GM23338 (cell line): ENCODE measurements at regions not wholly inside any gene's neighbourhood (a gene's known extent, or its start where the extent isn't known, plus 50 kb on each side); places are given as distances from the start of the nearest gene placed in this dataset.

ENCODE experiments used
- CREB1 ChIP-seq: fragments of 250-450 bp; sonication (Bioruptor Pico); IDR thresholded peaks from 2 replicates; pipeline ENCODE4 v1.5.0; 2020; ENCODE audit warnings: low read depth, mild to moderate bottlenecking, moderate library complexity
- EZH2 ChIP-seq: fragments of 200-600 bp; sonication (generic); IDR thresholded peaks from one replicate; pipeline ENCODE4 v1.8.0; 2017; ENCODE audit warnings: antibody characterized with exemption, mild to moderate bottlenecking, low read depth; ENCODE audit not compliant: unreplicated experiment
- EZH2phosphoT487 ChIP-seq: fragments of 200-600 bp; sonication (generic); IDR thresholded peaks from one replicate; pipeline ENCODE4 v1.8.1; 2018; ENCODE audit warnings: antibody characterized with exemption; ENCODE audit not compliant: unreplicated experiment
- JUNB ChIP-seq: IDR thresholded peaks from one replicate; pipeline ENCODE4 v1.6.1; 2016; ENCODE audit warnings: antibody characterized with exemption; ENCODE audit not compliant: unreplicated experiment
- NANOG ChIP-seq: IDR thresholded peaks from 2 replicates; pipeline ENCODE4 v1.6.1; 2016; ENCODE audit warnings: antibody characterized with exemption, borderline replicate concordance
- POLR2AphosphoS5 ChIP-seq: IDR thresholded peaks from 2 replicates; pipeline ENCODE4 v1.6.1; 2016; ENCODE audit warnings: antibody characterized with exemption, low read depth
- STAT1 ChIP-seq: IDR thresholded peaks from one replicate; pipeline ENCODE4 v1.6.1; 2016; ENCODE audit warnings: antibody characterized with exemption; ENCODE audit not compliant: unreplicated experiment
- ZNF114 ChIP-seq: fragments of 250-450 bp; sonication (Bioruptor Pico); IDR thresholded peaks from 2 replicates; pipeline ENCODE4 v1.5.0; 2020; ENCODE audit warnings: mild to moderate bottlenecking, moderate library complexity
- ZNF331 ChIP-seq: fragments of 250-450 bp; sonication (Bioruptor Pico); IDR thresholded peaks from 2 replicates; pipeline ENCODE4 v1.5.0; 2020; ENCODE audit warnings: low read depth, mild to moderate bottlenecking, moderate library complexity
- TF ChIP-seq, protein P1 (sequence below): fragments of 250-450 bp; sonication (Bioruptor Pico); IDR thresholded peaks from 2 replicates; pipeline ENCODE4 v1.5.0; 2020; ENCODE audit warnings: mild to moderate bottlenecking, moderate library complexity
- TF ChIP-seq, protein P2 (sequence below): IDR thresholded peaks from one replicate; pipeline ENCODE4 v1.6.1; 2018; ENCODE audit warnings: antibody characterized with exemption; ENCODE audit not compliant: unreplicated experiment
- TF ChIP-seq, protein P3 (sequence below), 2 experiments: fragments of 200-600 bp in 1 of 2; sonication (generic) in 1 of 2; conservative IDR thresholded peaks; 2 replicates each; pipeline versions ENCODE4 v1.5.1 to v1.6.1; 2016 to 2017; ENCODE audit warnings: antibody characterized with exemption in 2 of 2, low read depth in 2 of 2, mild to moderate bottlenecking in 2 of 2, moderate library complexity in 1 of 2

DNA sequence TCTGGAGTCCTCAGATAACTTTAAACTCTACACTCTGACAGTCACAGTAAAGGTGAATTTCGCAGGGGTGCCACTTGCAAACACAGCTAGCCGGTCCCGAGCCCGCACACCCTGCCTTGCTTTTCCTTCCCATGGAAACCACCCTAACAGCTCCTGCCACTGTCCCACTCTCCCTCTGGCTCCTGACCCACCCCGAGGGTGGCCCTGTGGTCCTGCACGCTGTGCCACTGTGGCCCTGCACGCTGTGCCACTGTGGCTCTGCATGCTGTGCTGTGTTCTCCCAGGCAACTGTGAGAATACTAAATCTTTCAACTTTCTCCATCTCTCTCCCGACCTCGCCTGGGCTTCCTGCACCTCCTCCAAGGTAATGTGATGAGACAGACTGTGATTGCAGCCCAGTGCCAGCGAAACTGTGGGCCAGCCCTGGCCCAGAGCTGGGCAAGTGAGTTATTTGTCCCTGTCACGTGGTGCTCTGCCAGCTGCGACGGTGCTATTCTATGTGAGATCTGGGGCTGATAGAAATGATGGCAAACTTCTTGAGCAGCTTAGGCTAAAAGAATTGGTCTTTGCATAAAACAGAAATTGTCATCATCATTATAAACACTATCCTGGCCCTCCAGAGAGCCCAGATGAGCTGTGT lies 63.4 kb upstream of the TARBP1 start (continued):
- TF ChIP-seq, protein P1, sequence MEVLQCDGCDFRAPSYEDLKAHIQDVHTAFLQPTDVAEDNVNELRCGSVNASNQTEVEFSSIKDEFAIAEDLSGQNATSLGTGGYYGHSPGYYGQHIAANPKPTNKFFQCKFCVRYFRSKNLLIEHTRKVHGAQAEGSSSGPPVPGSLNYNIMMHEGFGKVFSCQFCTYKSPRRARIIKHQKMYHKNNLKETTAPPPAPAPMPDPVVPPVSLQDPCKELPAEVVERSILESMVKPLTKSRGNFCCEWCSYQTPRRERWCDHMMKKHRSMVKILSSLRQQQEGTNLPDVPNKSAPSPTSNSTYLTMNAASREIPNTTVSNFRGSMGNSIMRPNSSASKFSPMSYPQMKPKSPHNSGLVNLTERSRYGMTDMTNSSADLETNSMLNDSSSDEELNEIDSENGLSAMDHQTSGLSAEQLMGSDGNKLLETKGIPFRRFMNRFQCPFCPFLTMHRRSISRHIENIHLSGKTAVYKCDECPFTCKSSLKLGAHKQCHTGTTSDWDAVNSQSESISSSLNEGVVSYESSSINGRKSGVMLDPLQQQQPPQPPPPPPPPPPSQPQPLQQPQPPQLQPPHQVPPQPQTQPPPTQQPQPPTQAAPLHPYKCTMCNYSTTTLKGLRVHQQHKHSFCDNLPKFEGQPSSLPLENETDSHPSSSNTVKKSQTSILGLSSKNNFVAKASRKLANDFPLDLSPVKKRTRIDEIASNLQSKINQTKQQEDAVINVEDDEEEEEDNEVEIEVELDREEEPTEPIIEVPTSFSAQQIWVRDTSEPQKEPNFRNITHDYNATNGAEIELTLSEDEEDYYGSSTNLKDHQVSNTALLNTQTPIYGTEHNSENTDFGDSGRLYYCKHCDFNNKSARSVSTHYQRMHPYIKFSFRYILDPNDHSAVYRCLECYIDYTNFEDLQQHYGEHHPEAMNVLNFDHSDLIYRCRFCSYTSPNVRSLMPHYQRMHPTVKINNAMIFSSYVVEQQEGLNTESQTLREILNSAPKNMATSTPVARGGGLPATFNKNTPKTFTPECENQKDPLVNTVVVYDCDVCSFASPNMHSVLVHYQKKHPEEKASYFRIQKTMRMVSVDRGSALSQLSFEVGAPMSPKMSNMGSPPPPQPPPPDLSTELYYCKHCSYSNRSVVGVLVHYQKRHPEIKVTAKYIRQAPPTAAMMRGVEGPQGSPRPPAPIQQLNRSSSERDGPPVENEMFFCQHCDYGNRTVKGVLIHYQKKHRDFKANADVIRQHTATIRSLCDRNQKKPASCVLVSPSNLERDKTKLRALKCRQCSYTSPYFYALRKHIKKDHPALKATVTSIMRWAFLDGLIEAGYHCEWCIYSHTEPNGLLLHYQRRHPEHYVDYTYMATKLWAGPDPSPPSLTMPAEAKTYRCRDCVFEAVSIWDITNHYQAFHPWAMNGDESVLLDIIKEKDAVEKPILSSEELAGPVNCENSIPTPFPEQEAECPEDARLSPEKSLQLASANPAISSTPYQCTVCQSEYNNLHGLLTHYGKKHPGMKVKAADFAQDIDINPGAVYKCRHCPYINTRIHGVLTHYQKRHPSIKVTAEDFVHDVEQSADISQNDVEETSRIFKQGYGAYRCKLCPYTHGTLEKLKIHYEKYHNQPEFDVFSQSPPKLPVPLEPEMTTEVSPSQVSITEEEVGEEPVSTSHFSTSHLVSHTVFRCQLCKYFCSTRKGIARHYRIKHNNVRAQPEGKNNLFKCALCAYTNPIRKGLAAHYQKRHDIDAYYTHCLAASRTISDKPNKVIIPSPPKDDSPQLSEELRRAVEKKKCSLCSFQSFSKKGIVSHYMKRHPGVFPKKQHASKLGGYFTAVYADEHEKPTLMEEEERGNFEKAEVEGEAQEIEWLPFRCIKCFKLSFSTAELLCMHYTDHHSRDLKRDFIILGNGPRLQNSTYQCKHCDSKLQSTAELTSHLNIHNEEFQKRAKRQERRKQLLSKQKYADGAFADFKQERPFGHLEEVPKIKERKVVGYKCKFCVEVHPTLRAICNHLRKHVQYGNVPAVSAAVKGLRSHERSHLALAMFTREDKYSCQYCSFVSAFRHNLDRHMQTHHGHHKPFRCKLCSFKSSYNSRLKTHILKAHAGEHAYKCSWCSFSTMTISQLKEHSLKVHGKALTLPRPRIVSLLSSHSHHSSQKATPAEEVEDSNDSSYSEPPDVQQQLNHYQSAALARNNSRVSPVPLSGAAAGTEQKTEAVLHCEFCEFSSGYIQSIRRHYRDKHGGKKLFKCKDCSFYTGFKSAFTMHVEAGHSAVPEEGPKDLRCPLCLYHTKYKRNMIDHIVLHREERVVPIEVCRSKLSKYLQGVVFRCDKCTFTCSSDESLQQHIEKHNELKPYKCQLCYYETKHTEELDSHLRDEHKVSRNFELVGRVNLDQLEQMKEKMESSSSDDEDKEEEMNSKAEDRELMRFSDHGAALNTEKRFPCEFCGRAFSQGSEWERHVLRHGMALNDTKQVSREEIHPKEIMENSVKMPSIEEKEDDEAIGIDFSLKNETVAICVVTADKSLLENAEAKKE (CRISPR knock-in tag) = no peak
- no peak for TF ChIP-seq NANOG
- no peak for TF ChIP-seq ZNF331 (CRISPR knock-in tag)
- TF ChIP-seq CREB1 (CRISPR knock-in tag) = no peak
- TF ChIP-seq, protein P2, sequence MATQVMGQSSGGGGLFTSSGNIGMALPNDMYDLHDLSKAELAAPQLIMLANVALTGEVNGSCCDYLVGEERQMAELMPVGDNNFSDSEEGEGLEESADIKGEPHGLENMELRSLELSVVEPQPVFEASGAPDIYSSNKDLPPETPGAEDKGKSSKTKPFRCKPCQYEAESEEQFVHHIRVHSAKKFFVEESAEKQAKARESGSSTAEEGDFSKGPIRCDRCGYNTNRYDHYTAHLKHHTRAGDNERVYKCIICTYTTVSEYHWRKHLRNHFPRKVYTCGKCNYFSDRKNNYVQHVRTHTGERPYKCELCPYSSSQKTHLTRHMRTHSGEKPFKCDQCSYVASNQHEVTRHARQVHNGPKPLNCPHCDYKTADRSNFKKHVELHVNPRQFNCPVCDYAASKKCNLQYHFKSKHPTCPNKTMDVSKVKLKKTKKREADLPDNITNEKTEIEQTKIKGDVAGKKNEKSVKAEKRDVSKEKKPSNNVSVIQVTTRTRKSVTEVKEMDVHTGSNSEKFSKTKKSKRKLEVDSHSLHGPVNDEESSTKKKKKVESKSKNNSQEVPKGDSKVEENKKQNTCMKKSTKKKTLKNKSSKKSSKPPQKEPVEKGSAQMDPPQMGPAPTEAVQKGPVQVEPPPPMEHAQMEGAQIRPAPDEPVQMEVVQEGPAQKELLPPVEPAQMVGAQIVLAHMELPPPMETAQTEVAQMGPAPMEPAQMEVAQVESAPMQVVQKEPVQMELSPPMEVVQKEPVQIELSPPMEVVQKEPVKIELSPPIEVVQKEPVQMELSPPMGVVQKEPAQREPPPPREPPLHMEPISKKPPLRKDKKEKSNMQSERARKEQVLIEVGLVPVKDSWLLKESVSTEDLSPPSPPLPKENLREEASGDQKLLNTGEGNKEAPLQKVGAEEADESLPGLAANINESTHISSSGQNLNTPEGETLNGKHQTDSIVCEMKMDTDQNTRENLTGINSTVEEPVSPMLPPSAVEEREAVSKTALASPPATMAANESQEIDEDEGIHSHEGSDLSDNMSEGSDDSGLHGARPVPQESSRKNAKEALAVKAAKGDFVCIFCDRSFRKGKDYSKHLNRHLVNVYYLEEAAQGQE = no peak
- TF ChIP-seq EZH2phosphoT487 = no peak
- no peak for TF ChIP-seq ZNF114 (CRISPR knock-in tag)
- TF ChIP-seq STAT1 = no peak
- TF ChIP-seq EZH2 = no peak
- no peak for TF ChIP-seq JUNB
- TF ChIP-seq, protein P3, sequence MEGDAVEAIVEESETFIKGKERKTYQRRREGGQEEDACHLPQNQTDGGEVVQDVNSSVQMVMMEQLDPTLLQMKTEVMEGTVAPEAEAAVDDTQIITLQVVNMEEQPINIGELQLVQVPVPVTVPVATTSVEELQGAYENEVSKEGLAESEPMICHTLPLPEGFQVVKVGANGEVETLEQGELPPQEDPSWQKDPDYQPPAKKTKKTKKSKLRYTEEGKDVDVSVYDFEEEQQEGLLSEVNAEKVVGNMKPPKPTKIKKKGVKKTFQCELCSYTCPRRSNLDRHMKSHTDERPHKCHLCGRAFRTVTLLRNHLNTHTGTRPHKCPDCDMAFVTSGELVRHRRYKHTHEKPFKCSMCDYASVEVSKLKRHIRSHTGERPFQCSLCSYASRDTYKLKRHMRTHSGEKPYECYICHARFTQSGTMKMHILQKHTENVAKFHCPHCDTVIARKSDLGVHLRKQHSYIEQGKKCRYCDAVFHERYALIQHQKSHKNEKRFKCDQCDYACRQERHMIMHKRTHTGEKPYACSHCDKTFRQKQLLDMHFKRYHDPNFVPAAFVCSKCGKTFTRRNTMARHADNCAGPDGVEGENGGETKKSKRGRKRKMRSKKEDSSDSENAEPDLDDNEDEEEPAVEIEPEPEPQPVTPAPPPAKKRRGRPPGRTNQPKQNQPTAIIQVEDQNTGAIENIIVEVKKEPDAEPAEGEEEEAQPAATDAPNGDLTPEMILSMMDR (conservative IDR thresholded peaks at IDR 0.05; ENCODE audit: low read depth in 2 of 2) = no peak
- no peak for TF ChIP-seq POLR2AphosphoS5
